HL-60 (cell line): ENCODE measurements at regions not wholly inside any gene's neighbourhood (a gene's known extent, or its start where the extent isn't known, plus 50 kb on each side); places are given as distances from the start of the nearest gene placed in this dataset.

Experiments used
- DNase-seq, 2 experiments: peaks; one replicate each; pipeline ENCODE4 v3.0.0-alpha.2; 2010 to 2020; ENCODE audit warnings: low read depth in 1 of 2, low spot score in 1 of 2
- H3K27ac ChIP-seq: fragments of 250-450 bp; sonication (Bioruptor Pico); replicated peaks from 2 replicates; pipeline ENCODE4 v1.5.1; 2020; ENCODE audit warnings: mild to moderate bottlenecking, moderate library complexity
- H3K27me3 ChIP-seq: fragments of 250-450 bp; sonication (Bioruptor Pico); 2 replicates; pipeline ENCODE4 v1.5.1; 2021; ENCODE audit warnings: mild to moderate bottlenecking, moderate library complexity; ENCODE audit not compliant: insufficient read depth, poor library complexity, severe bottlenecking
- H3K4me3 ChIP-seq: replicated peaks from 2 replicates; pipeline ENCODE4 v1.5.1; 2011; ENCODE audit warnings: mild to moderate bottlenecking, control low read depth, low read length; ENCODE audit not compliant: insufficient read depth
- GABPA ChIP-seq: IDR thresholded peaks from 2 replicates; pipeline ENCODE4 v1.6.1; 2012; ENCODE audit warnings: low read depth
- POLR2AphosphoS5 ChIP-seq: IDR thresholded peaks from 2 replicates; pipeline ENCODE4 v1.6.1; 2012; ENCODE audit warnings: low read depth
- SPI1 ChIP-seq: IDR thresholded peaks from 2 replicates; pipeline ENCODE4 v1.6.1; 2012; ENCODE audit warnings: low read depth, mild to moderate bottlenecking, borderline replicate concordance
- TF ChIP-seq, protein P1 (sequence below): IDR thresholded peaks from 2 replicates; pipeline ENCODE4 v1.6.1; 2012; ENCODE audit warnings: low read depth; ENCODE audit not compliant: insufficient replicate concordance
- TF ChIP-seq, protein P2 (sequence below): IDR thresholded peaks from one replicate; pipeline ENCODE4 v1.5.1; 2011; ENCODE audit warnings: low read length, control low read depth, inconsistent platforms; ENCODE audit not compliant: insufficient read depth

DNA sequence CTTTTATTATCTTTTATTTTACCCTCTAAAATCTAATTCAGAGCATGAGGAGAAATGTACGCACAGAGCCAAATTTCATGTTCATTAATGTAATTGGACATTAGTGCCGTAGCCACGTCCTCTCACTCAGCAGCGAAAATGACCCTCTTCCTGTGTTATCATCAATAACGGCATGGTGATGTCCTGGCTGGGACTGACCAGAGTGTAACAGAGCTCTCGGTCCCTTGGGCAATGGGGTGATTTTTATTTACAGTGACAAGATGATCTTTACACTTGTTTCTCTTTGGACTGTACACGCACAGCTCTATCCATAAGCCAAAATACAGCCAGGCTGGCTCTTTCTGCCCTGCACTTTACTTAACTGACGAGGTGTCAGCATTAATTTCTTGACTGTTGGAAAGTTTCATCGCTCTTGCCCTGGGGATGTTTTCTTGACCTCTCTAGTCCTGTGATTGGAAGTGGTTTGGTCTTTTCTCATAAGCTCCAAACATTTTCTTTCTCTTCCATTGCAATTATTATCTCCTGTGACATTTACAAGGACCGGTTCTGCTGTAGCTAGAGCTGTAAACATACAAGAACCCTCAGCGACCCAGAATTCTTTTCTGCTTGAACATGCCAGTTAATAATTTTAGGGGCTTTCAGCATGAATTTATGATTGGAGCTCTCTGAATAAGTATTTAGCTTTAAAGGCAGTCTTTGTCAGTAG, 308.0 kb upstream of the PIK3C3 start:
- TF ChIP-seq, protein P1, sequence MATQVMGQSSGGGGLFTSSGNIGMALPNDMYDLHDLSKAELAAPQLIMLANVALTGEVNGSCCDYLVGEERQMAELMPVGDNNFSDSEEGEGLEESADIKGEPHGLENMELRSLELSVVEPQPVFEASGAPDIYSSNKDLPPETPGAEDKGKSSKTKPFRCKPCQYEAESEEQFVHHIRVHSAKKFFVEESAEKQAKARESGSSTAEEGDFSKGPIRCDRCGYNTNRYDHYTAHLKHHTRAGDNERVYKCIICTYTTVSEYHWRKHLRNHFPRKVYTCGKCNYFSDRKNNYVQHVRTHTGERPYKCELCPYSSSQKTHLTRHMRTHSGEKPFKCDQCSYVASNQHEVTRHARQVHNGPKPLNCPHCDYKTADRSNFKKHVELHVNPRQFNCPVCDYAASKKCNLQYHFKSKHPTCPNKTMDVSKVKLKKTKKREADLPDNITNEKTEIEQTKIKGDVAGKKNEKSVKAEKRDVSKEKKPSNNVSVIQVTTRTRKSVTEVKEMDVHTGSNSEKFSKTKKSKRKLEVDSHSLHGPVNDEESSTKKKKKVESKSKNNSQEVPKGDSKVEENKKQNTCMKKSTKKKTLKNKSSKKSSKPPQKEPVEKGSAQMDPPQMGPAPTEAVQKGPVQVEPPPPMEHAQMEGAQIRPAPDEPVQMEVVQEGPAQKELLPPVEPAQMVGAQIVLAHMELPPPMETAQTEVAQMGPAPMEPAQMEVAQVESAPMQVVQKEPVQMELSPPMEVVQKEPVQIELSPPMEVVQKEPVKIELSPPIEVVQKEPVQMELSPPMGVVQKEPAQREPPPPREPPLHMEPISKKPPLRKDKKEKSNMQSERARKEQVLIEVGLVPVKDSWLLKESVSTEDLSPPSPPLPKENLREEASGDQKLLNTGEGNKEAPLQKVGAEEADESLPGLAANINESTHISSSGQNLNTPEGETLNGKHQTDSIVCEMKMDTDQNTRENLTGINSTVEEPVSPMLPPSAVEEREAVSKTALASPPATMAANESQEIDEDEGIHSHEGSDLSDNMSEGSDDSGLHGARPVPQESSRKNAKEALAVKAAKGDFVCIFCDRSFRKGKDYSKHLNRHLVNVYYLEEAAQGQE = no peak
- TF ChIP-seq, protein P2, sequence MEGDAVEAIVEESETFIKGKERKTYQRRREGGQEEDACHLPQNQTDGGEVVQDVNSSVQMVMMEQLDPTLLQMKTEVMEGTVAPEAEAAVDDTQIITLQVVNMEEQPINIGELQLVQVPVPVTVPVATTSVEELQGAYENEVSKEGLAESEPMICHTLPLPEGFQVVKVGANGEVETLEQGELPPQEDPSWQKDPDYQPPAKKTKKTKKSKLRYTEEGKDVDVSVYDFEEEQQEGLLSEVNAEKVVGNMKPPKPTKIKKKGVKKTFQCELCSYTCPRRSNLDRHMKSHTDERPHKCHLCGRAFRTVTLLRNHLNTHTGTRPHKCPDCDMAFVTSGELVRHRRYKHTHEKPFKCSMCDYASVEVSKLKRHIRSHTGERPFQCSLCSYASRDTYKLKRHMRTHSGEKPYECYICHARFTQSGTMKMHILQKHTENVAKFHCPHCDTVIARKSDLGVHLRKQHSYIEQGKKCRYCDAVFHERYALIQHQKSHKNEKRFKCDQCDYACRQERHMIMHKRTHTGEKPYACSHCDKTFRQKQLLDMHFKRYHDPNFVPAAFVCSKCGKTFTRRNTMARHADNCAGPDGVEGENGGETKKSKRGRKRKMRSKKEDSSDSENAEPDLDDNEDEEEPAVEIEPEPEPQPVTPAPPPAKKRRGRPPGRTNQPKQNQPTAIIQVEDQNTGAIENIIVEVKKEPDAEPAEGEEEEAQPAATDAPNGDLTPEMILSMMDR = no peak
- TF ChIP-seq SPI1 (no peak), GABPA (no peak), POLR2AphosphoS5 (no peak)
- no peak for DNase-seq

DNA sequence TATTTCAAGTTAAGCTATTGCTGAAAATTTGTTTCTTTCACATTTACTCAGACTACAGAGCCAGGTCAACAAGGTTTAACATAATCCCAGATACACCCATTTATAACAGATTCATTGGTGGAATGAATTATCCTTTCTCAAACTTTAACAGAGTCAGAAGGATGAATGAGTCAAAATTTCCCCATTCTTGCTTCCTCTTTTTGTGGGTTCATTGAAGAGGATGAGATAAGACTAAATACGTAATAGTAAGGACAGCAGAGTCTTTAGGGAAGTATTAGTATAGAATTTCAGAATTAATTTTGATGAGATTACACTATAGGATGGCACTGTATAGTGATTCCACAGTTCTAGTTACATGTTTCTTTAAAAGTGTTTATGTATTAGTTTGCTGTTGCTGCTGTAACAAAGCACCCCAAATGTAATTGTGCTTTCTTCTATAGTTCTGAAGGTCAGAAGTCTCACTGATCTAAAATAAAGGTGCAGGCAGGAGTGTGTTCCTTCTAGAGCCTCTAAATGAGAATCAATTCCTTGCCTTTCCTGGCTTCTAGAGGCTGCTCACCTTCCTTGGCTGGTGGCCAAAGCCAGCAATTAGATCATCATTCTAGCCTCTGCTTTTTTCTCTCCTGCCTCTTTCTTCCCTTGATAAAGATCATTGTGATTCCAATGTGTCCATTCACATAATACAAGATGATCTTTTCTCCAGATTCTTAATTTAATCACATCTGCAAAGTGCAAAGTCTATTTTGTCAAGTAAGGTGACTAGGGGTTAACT, 309.3 kb upstream of the PIK3C3 start:
- Histone ChIP-seq H3K27me3 (no peaks in the 10 kb centered on the region), H3K4me3 (no peak overlapping the region), H3K27ac (no peak overlapping the region; the same call in none of the 2 replicates)
- peak; percentile 1 to 45 for DNase-seq
- TF ChIP-seq POLR2AphosphoS5 (no peak), SPI1 (peak; percentile 50; the same call in 1 of the 2 replicates)

More for the DNA sequence above, 308.0 kb upstream of the PIK3C3 start:
- Histone ChIP-seq H3K4me3 (no peak overlapping the region), H3K27me3 (no peaks in the 10 kb centered on the region), H3K27ac (no peak overlapping the region)

DNA sequence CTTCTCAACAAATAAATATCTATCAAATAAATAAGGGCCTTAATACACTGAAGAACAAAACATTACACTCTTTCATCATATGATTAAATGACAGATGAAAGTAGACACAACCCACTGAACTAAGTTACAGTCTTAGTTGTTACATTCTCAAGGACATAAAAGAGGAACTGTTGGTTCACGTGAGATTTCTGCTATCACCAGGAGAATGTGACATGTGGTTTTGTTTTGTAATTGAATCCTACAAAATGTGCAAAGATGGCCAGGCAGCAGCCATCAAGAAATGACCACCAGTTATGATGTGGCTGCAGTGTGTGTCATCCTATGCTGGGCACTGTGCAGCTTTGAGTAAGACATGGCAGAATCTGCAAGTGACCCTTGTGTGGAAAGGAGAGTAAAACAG, 310.6 kb upstream of the PIK3C3 start:
- DNase-seq = peak in 1 of 2 experiments; percentile 62
- no peak overlapping the region for H3K4me3 ChIP-seq
- TF ChIP-seq SPI1 (peak; percentile 98), GABPA (no peak), POLR2AphosphoS5 (no peak)
- TF ChIP-seq, protein P1 = no peak
- TF ChIP-seq, protein P2 = no peak

DNA sequence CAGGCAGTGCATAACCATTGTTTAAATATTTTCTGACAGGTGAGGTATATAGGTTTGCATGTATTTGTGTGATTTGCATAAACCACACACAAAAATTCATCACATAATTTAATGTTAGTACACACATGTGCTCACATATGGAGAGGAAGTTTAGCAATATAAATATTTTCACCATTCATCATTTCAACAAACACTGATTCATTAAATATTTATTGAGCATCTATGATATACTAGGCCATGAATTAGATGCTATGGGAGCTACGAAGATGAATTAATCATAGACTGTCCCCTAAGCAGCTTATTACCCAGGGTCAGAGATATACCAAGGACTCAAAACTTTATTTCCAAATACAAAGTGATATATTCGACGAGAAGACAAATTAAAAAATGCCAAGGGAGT, 311.6 kb upstream of the PIK3C3 start:
- no peak for TF ChIP-seq GABPA
- TF ChIP-seq, protein P1 = no peak
- TF ChIP-seq SPI1 = no peak
- TF ChIP-seq, protein P2 = no peak
- no peak for TF ChIP-seq POLR2AphosphoS5
- Histone ChIP-seq H3K27me3 (no peaks in the 10 kb centered on the region), H3K27ac (no peak overlapping the region), H3K4me3 (no peak overlapping the region)
- DNase-seq = no peak

More for the DNA sequence above, 310.6 kb upstream of the PIK3C3 start:
- Histone ChIP-seq H3K27me3 (no peaks in the 10 kb centered on the region), H3K27ac (no peak overlapping the region)
